Nephron (organoid): ENCODE measurements at regions not wholly inside any gene's neighbourhood (a gene's known extent, or its start where the extent isn't known, plus 50 kb on each side); places are given as distances from the start of the nearest gene placed in this dataset.

Experiments
- H3K27ac Mint-ChIP-seq, 3 experiments: 2 replicates each; pipeline ENCODE4 v1.8.0; 2020; ENCODE audit warnings: mixed read lengths in 3 of 3, mild to moderate bottlenecking in 2 of 3, moderate library complexity in 1 of 3
- H3K27me3 Mint-ChIP-seq: 2 replicates; pipeline ENCODE4 v1.8.0; 2021; ENCODE audit warnings: low read depth, mild to moderate bottlenecking, moderate library complexity, mixed read lengths
- H3K36me3 Mint-ChIP-seq: 2 replicates; pipeline ENCODE4 v1.8.0; 2020; ENCODE audit warnings: low read depth, mixed read lengths
- H3K4me1 Mint-ChIP-seq: 2 replicates; pipeline ENCODE4 v1.8.0; 2020; ENCODE audit warnings: mixed read lengths
- H3K4me3 Mint-ChIP-seq, 3 experiments: 2 replicates each; pipeline ENCODE4 v1.8.0; 2020; ENCODE audit warnings: mild to moderate bottlenecking in 3 of 3, mixed read lengths in 3 of 3, moderate library complexity in 2 of 3
- H3K9me3 Mint-ChIP-seq: 2 replicates; pipeline ENCODE4 v1.8.0; 2020; ENCODE audit warnings: mixed read lengths
- TF ChIP-seq, protein P1 (sequence below), 3 experiments: fragments of 200-600 bp; sonication (generic); IDR thresholded peaks; one replicate each; pipeline ENCODE4 v1.5.0; 2021; ENCODE audit warnings: antibody characterized with exemption in 3 of 3; ENCODE audit not compliant: unreplicated experiment in 3 of 3

DNA sequence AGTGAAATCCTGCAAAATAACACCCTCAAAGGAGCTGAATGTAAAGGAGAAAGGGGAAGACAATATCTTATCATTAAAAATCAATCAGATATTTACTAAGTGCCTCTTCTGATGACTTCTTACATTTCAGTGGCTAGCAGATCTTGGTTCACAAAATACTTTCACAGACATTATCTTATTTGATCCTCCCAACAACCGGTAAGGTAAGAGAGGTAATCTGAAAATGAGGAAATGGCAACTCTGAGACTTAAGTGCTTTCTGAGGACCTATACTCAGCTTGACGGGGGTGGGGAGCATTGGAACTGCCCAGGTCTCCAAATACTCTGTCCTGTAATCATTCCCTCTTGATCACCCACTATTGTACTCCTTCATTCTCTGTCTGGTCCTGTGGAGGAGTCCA is 144.6 kb upstream of the MKLN1 start:
- TF ChIP-seq, protein P1, sequence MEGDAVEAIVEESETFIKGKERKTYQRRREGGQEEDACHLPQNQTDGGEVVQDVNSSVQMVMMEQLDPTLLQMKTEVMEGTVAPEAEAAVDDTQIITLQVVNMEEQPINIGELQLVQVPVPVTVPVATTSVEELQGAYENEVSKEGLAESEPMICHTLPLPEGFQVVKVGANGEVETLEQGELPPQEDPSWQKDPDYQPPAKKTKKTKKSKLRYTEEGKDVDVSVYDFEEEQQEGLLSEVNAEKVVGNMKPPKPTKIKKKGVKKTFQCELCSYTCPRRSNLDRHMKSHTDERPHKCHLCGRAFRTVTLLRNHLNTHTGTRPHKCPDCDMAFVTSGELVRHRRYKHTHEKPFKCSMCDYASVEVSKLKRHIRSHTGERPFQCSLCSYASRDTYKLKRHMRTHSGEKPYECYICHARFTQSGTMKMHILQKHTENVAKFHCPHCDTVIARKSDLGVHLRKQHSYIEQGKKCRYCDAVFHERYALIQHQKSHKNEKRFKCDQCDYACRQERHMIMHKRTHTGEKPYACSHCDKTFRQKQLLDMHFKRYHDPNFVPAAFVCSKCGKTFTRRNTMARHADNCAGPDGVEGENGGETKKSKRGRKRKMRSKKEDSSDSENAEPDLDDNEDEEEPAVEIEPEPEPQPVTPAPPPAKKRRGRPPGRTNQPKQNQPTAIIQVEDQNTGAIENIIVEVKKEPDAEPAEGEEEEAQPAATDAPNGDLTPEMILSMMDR (IDR thresholded peaks at IDR 0.05; ENCODE audit: unreplicated experiment in 3 of 3), result no peak
- Mint-ChIP-seq H3K27me3 (peaks cover 8% of the 10 kb centered on the region), H3K27ac (no peak overlapping the region), H3K4me1 (no peaks in the 10 kb centered on the region), H3K9me3 (no peaks in the 10 kb centered on the region), H3K4me3 (no peak overlapping the region), H3K36me3 (no peaks in the 10 kb centered on the region)

GRCh38 chr7:131183611-131184119 is 144.0 kb upstream of the MKLN1 start:
- Mint-ChIP-seq H3K36me3 (no peaks in the 10 kb centered on the region), H3K9me3 (no peaks in the 10 kb centered on the region), H3K27me3 (peaks cover 8% of the 10 kb centered on the region), H3K4me3 (no peak overlapping the region), H3K27ac (no peak overlapping the region), H3K4me1 (no peaks in the 10 kb centered on the region)
- TF ChIP-seq, protein P1 (IDR thresholded peaks at IDR 0.05; ENCODE audit: unreplicated experiment in 3 of 3), result no peak

DNA sequence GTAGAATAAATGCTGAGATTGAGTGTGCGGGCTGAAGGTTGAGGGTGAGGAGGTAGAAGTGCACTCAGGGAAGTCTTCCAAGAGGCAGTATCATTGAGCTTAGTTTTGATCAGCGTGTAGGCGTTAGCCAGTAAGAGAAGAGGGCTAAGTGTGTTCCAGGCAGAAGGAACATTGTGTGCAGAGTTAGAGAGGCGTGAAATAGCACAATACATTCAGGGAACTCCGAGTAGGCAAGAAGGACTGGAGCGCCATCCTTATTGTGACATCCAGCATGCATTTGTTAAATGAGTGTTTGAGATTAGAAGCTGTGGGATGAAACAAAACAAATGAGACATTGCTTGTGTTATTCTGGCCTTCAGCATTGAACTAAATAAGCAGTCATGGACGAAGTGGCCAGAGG is 140.9 kb upstream of the MKLN1 start:
- H3K4me1 Mint-ChIP-seq, result no peaks in the 10 kb centered on the region
- H3K9me3 Mint-ChIP-seq, result no peaks in the 10 kb centered on the region
- peaks cover 8% of the 10 kb centered on the region for H3K27me3 Mint-ChIP-seq
- TF ChIP-seq, protein P1 (IDR thresholded peaks at IDR 0.05; ENCODE audit: unreplicated experiment in 3 of 3), result no peak
- no peaks in the 10 kb centered on the region for H3K36me3 Mint-ChIP-seq
- no peak overlapping the region for H3K27ac Mint-ChIP-seq
- H3K4me3 Mint-ChIP-seq, result no peak overlapping the region

- H3K27ac Mint-ChIP-seq, result no peak overlapping the region
- H3K9me3 Mint-ChIP-seq, result no peaks in the 10 kb centered on the region
- no peaks in the 10 kb centered on the region for H3K36me3 Mint-ChIP-seq
- H3K27me3 Mint-ChIP-seq, result peaks cover 5% of the 10 kb centered on the region
- no peak overlapping the region for H3K4me3 Mint-ChIP-seq
- H3K4me1 Mint-ChIP-seq, result no peaks in the 10 kb centered on the region
- TF ChIP-seq, protein P1 (IDR thresholded peaks at IDR 0.05; ENCODE audit: unreplicated experiment in 3 of 3), result no peak
These were observed 139.0 kb upstream of the MKLN1 start for GRCh38 chr7:131188367-131189339.

- H3K27me3 Mint-ChIP-seq, result peaks cover under 1% of the 10 kb centered on the region
- H3K9me3 Mint-ChIP-seq, result no peaks in the 10 kb centered on the region
- H3K27ac Mint-ChIP-seq, result no peak overlapping the region
- no peaks in the 10 kb centered on the region for H3K4me1 Mint-ChIP-seq
- no peak overlapping the region for H3K4me3 Mint-ChIP-seq
- no peaks in the 10 kb centered on the region for H3K36me3 Mint-ChIP-seq
- TF ChIP-seq, protein P1 (IDR thresholded peaks at IDR 0.05; ENCODE audit: unreplicated experiment in 3 of 3), result no peak
These were observed 138.2 kb upstream of the MKLN1 start for GRCh38 chr7:131189488-131189887.
